DND-41 (cell line): ENCODE measurements at regions not wholly inside any gene's neighbourhood (a gene's known extent, or its start where the extent isn't known, plus 50 kb on each side); places are given as distances from the start of the nearest gene placed in this dataset.

ENCODE experiments used
- EZH2 ChIP-seq: IDR thresholded peaks from 3 replicates; pipeline ENCODE4 v1.6.1; 2012; ENCODE audit warnings: borderline replicate concordance, low read depth, mild to moderate bottlenecking, moderate library complexity, low read length, inconsistent platforms; ENCODE audit not compliant: severe bottlenecking
- TF ChIP-seq, protein P1 (sequence below): IDR thresholded peaks from 2 replicates; pipeline ENCODE4 v1.5.1; 2012; ENCODE audit warnings: borderline replicate concordance, low read length, moderate library complexity, mild to moderate bottlenecking; ENCODE audit not compliant: poor library complexity, severe bottlenecking; ENCODE audit errors: extremely low read depth

DNA sequence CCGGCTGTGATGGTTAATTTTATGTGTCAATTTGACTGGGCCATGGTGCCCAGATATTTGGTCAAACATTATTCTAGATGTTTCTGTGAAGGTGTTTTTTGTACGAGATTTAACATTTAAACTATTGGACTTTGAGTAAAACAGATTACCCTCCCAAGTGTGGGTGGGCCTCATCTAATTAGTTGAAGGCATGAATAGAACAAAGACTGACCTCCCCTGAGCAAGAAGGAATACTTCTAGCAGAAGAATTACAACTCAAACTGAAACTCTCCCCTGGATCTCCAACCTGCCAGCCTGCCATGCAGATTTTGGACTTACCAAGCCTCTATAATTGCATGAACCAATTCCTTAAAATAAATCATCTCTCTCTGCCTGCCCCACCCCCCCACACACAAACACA, 132.5 kb downstream of the DHX15 start:
- TF ChIP-seq, protein P1, sequence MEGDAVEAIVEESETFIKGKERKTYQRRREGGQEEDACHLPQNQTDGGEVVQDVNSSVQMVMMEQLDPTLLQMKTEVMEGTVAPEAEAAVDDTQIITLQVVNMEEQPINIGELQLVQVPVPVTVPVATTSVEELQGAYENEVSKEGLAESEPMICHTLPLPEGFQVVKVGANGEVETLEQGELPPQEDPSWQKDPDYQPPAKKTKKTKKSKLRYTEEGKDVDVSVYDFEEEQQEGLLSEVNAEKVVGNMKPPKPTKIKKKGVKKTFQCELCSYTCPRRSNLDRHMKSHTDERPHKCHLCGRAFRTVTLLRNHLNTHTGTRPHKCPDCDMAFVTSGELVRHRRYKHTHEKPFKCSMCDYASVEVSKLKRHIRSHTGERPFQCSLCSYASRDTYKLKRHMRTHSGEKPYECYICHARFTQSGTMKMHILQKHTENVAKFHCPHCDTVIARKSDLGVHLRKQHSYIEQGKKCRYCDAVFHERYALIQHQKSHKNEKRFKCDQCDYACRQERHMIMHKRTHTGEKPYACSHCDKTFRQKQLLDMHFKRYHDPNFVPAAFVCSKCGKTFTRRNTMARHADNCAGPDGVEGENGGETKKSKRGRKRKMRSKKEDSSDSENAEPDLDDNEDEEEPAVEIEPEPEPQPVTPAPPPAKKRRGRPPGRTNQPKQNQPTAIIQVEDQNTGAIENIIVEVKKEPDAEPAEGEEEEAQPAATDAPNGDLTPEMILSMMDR = no peak
- no peak for TF ChIP-seq EZH2
